Tibial artery (tissue), 4 donors: ENCODE measurements at regions not wholly inside any gene's neighbourhood (a gene's known extent, or its start where the extent isn't known, plus 50 kb on each side); places are given as distances from the start of the nearest gene placed in this dataset.

Source experiments
- DNase-seq, 2 donors: peaks; one replicate each; pipeline ENCODE4 v3.0.0-alpha.2; 2019
- H3K27ac ChIP-seq, 2 donors: fragments of 200-600 bp; sonication (generic) in 1 of 2; 1 replicate in 1 of 2; 2 replicates in 1 of 2; pipeline ENCODE4 v1.5.1; 2018 to 2019; ENCODE audit warnings: mild to moderate bottlenecking in 1 of 2
- H3K27me3 ChIP-seq, 2 donors: fragments of 200-600 bp; sonication (generic) in 1 of 2; one replicate each; pipeline versions ENCODE4 v1.5.1 to v1.6.0; 2016 to 2019
- H3K36me3 ChIP-seq, 3 donors: fragments of 200-600 bp; sonication (generic) in 2 of 3; one replicate each; pipeline ENCODE4 v1.5.1; 2016 to 2019; ENCODE audit warnings: mild to moderate bottlenecking in 2 of 3
- H3K4me1 ChIP-seq, 4 donors: fragments of 200-600 bp; sonication (generic) in 2 of 4; 1 replicate in 3 of 4; 2 replicates in 1 of 4; pipeline ENCODE4 v1.5.1; 2016 to 2019
- H3K4me3 ChIP-seq, 2 donors: fragments of 200-600 bp; sonication (generic) in 1 of 2; 1 replicate in 1 of 2; 2 replicates in 1 of 2; pipeline ENCODE4 v1.5.1; 2018 to 2019; ENCODE audit warnings: mild to moderate bottlenecking in 2 of 2
- H3K9me3 ChIP-seq, 3 donors: fragments of 200-600 bp; sonication (generic) in 1 of 3; one replicate each; pipeline ENCODE4 v1.5.1; 2016 to 2019
- intact Hi-C: fragments of 100-400 bp; cut with DNase I; formaldehyde crosslinking; loops from one replicate; pipeline ENCODE4 v1.15.0; 2023; ENCODE audit warnings: low total_unique reads
- TF ChIP-seq, protein P1 (sequence below), 2 experiments: fragments of 200-600 bp in 1 of 2; fragments of 450-650 bp in 1 of 2; IDR thresholded peaks; one replicate each; pipeline ENCODE4 v1.5.1; 2017 to 2019; ENCODE audit warnings: antibody characterized with exemption in 2 of 2, mild to moderate bottlenecking in 1 of 2, moderate library complexity in 1 of 2

DNA sequence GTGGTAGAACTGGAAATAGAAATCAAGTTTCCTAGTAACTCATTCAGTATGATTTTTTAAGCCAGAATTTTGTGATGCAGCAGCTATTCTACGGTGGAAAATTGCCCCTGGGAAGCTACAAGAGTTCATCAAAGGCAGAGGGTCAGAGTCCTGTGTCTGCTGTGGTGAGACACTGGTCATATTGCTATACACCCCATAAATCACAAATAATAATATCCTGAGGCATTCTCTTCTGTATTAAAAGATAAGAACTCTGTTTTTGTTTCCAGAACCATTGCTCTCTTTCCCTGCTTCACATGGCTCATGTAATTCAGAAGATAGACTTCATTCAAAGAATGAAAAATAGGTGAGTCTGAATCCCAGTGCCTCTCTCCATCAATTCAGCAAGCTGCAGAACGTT lies 188.8 kb upstream of the NOCT start:
- no peaks in the 10 kb centered on the region for H3K27me3 ChIP-seq
- H3K9me3 ChIP-seq, result no peaks in the 10 kb centered on the region
- TF ChIP-seq, protein P1, sequence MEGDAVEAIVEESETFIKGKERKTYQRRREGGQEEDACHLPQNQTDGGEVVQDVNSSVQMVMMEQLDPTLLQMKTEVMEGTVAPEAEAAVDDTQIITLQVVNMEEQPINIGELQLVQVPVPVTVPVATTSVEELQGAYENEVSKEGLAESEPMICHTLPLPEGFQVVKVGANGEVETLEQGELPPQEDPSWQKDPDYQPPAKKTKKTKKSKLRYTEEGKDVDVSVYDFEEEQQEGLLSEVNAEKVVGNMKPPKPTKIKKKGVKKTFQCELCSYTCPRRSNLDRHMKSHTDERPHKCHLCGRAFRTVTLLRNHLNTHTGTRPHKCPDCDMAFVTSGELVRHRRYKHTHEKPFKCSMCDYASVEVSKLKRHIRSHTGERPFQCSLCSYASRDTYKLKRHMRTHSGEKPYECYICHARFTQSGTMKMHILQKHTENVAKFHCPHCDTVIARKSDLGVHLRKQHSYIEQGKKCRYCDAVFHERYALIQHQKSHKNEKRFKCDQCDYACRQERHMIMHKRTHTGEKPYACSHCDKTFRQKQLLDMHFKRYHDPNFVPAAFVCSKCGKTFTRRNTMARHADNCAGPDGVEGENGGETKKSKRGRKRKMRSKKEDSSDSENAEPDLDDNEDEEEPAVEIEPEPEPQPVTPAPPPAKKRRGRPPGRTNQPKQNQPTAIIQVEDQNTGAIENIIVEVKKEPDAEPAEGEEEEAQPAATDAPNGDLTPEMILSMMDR (IDR thresholded peaks at IDR 0.05), result no peak
- H3K4me1 ChIP-seq, result peaks cover 0 to 12% (median 4%) of the 10 kb centered on the region in 4 donors
- no peaks in the 10 kb centered on the region for H3K36me3 ChIP-seq
- H3K4me3 ChIP-seq, result no peak overlapping the region
- intact Hi-C loops, result no loop called here
- DNase-seq, result no peak
- H3K27ac ChIP-seq, result no peak overlapping the region

DNA sequence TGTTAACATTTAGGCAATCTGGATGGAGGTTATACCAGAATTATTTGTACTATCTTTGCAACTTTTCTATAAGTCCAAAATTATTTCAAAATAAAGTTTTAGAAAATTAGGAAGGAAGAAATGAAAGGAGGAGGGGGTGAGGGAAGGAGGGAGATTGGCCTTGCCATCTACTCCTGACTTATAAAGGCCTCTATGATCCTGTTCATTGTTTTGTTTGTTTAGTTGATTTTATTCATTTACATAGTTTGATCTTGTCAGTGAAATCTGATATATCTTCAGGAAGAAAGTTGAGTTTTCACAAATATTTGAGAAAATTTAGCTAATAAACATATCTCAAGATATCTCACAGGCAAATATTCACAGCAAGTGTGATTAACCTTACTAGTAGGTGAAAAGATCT lies 189.3 kb upstream of the NOCT start:
- Histone ChIP-seq H3K27me3 (no peaks in the 10 kb centered on the region), H3K27ac (no peak overlapping the region), H3K36me3 (no peaks in the 10 kb centered on the region), H3K4me1 (peaks cover 0 to 12% (median 4%) of the 10 kb centered on the region in 4 donors), H3K4me3 (no peak overlapping the region), H3K9me3 (no peaks in the 10 kb centered on the region)
- DNase-seq, result no peak
- intact Hi-C loops, result no loop called here
- TF ChIP-seq, protein P1 (IDR thresholded peaks at IDR 0.05), result no peak

DNA sequence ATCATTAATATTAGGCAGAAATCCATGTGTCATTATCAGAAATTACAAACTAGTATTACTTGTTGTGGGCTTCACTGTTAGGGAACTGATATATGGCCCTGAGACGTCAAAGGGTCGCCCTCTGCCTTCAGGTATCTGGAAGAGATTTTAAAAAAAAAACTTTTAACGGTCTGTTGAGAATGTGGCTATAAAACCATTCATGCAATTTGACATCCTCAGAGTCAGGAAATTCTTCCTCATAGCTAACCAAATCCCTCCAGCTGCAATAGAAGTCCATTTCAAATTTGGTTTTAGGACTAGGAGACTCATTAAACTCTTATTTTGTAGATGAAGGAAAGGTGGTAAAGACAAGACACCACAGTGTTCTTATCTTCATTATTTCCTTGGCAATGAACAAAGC lies 194.2 kb upstream of the NOCT start:
- intact Hi-C loops, result no loop called here
- TF ChIP-seq, protein P1 (IDR thresholded peaks at IDR 0.05), result no peak
- Histone ChIP-seq H3K4me1 (no peaks in the 10 kb centered on the region), H3K36me3 (no peaks in the 10 kb centered on the region), H3K9me3 (no peaks in the 10 kb centered on the region), H3K4me3 (no peak overlapping the region), H3K27me3 (no peaks in the 10 kb centered on the region), H3K27ac (no peak overlapping the region)
- DNase-seq, result no peak

DNA sequence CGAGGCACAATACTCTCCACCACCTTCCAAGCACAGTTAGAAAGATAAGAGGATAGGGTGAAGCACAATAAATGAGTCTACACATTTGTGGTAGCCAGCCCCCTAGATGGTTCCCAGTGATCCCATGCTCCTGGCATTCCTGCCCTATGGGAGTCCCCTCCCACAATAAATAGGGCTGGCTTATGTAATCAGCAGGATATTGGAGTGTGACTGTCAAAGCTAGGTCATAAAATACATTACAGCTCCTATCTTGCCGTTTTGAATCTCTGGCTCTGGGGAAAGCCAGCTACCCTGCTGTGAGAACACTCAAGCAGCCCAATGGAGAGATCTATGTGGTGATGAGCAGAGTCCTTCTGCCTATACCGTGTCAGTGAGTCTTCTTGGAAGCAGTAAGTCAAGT lies 198.7 kb upstream of the NOCT start:
- Histone ChIP-seq H3K27me3 (no peaks in the 10 kb centered on the region), H3K36me3 (no peaks in the 10 kb centered on the region), H3K4me1 (no peaks in the 10 kb centered on the region), H3K4me3 (no peak overlapping the region), H3K9me3 (no peaks in the 10 kb centered on the region), H3K27ac (no peak overlapping the region)
- intact Hi-C loops, result no loop called here
- TF ChIP-seq, protein P1 (IDR thresholded peaks at IDR 0.05), result no peak
- no peak for DNase-seq

DNA sequence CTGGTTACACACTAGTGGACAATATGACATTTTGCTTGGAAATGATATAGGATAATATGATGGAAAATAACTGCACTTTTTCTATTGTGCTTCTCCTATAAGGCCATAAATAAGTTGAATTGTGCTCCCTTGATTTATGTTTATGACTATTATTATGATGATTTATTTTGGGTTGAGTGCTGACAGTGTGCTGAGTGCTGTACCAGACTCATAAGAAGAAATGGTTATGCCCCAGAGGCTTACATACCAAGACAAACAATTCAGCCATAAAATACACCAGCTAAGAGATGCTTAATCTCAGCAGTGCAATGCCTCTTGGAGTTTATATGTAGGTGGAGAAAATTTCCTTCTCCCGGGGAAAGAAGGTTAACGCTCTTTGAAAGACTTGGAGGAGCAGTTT lies 199.8 kb upstream of the NOCT start:
- DNase-seq, result no peak
- TF ChIP-seq, protein P1 (IDR thresholded peaks at IDR 0.05), result no peak
- Histone ChIP-seq H3K9me3 (no peaks in the 10 kb centered on the region), H3K27ac (no peak overlapping the region), H3K36me3 (no peaks in the 10 kb centered on the region), H3K4me3 (no peak overlapping the region), H3K27me3 (no peaks in the 10 kb centered on the region), H3K4me1 (no peaks in the 10 kb centered on the region)
- intact Hi-C loops, result no loop called here

DNA sequence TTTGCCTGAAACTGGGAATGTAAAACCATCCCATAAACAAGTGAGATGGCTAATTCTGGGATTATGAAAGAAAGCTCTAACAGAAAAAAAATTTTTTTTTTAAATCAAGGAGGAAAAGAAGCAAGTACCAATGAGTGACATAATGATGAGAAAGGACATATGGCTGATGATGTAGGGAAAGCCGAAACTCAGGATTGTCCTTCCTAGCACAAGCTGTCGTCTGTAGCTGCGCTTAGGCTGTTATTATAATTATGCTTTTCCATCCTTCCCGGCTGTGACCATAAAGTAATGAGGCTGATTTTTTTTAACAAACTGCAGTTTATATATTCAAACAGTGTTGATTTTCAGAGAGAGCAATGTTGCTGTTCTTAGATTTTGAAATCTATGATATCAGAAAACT lies 209.8 kb upstream of the NOCT start:
- no peak overlapping the region for H3K27ac ChIP-seq
- TF ChIP-seq, protein P1 (IDR thresholded peaks at IDR 0.05), result no peak
- no peaks in the 10 kb centered on the region for H3K9me3 ChIP-seq
- no peaks in the 10 kb centered on the region for H3K4me1 ChIP-seq
- no peaks in the 10 kb centered on the region for H3K36me3 ChIP-seq
- H3K4me3 ChIP-seq, result no peak overlapping the region
- no peak for DNase-seq
- no peaks in the 10 kb centered on the region for H3K27me3 ChIP-seq
- intact Hi-C loops, result no loop called here
